Glomerular visceral epithelial cell (primary cell): ENCODE measurements at regions not wholly inside any gene's neighbourhood (a gene's known extent, or its start where the extent isn't known, plus 50 kb on each side); places are given as distances from the start of the nearest gene placed in this dataset.
"Not testable (repeated sequence)": the region's sequence is repeated elsewhere in the genome, so short reads cannot be mapped to it uniquely, and the experiment has no call there.

Source experiments
- DNase-seq: peaks from one replicate; pipeline ENCODE4 v3.0.0-alpha.2; 2016; ENCODE audit errors: extremely low spot score

GRCh38 chr5:96101358-96102089, 139.9 kb upstream of the ELL2 start:
- DNase-seq, result no peak

GRCh38 chr5:96097488-96097887, 135.8 kb upstream of the ELL2 start:
- not testable (repeated sequence) for DNase-seq

- DNase-seq, result no peak
These were observed 135.1 kb upstream of the ELL2 start for GRCh38 chr5:96096724-96097123.

- no peak for DNase-seq
These were observed 133.3 kb upstream of the ELL2 start for GRCh38 chr5:96094904-96095303.

- DNase-seq, result peak; percentile 63
These were observed 132.3 kb upstream of the ELL2 start for GRCh38 chr5:96093890-96094381.

- DNase-seq, result no peak
These were observed 131.7 kb upstream of the ELL2 start for GRCh38 chr5:96093340-96093739.

- DNase-seq, result no peak
These were observed 130.2 kb upstream of the ELL2 start for GRCh38 chr5:96091874-96092273.

- DNase-seq, result no peak
These were observed 128.6 kb upstream of the ELL2 start for GRCh38 chr5:96090215-96090614.

- DNase-seq, result no peak
These were observed 127.3 kb upstream of the ELL2 start for GRCh38 chr5:96088706-96089498.

- no peak for DNase-seq
These were observed 126.3 kb upstream of the ELL2 start for GRCh38 chr5:96087939-96088338.

GRCh38 chr5:96084874-96085506, 123.3 kb upstream of the ELL2 start:
- DNase-seq, result no peak

- no peak for DNase-seq
These were observed 121.8 kb upstream of the ELL2 start for GRCh38 chr5:96083361-96083881.

- DNase-seq, result peak; percentile 22
These were observed 119.7 kb upstream of the ELL2 start for GRCh38 chr5:96081276-96081858.

- peak; percentile 25 for DNase-seq
These were observed 118.9 kb upstream of the ELL2 start for GRCh38 chr5:96080557-96080956.

- DNase-seq, result no peak
These were observed 118.3 kb upstream of the ELL2 start for GRCh38 chr5:96079962-96080361.

GRCh38 chr5:96079075-96079474, 117.4 kb upstream of the ELL2 start:
- DNase-seq, result peak; percentile 79

GRCh38 chr5:96076451-96076850, 114.8 kb upstream of the ELL2 start:
- DNase-seq, result no peak

GRCh38 chr5:96075579-96076289, 114.1 kb upstream of the ELL2 start:
- no peak for DNase-seq

GRCh38 chr5:96074870-96075269, 113.2 kb upstream of the ELL2 start:
- peak; percentile 29 for DNase-seq

- no peak for DNase-seq
These were observed 112.8 kb upstream of the ELL2 start for GRCh38 chr5:96074460-96074859.

- DNase-seq, result no peak
These were observed 111.1 kb upstream of the ELL2 start for GRCh38 chr5:96072791-96073165.
